GM10266 (cell line): ENCODE measurements at regions not wholly inside any gene's neighbourhood (a gene's known extent, or its start where the extent isn't known, plus 50 kb on each side); places are given as distances from the start of the nearest gene placed in this dataset.
"Not testable (repeated sequence)": the region's sequence is repeated elsewhere in the genome, so short reads cannot be mapped to it uniquely, and the experiment has no call there.

Experiments used
- DNase-seq: peaks from one replicate; pipeline ENCODE4 v3.0.0; 2012; ENCODE audit errors: extremely low spot score

DNA sequence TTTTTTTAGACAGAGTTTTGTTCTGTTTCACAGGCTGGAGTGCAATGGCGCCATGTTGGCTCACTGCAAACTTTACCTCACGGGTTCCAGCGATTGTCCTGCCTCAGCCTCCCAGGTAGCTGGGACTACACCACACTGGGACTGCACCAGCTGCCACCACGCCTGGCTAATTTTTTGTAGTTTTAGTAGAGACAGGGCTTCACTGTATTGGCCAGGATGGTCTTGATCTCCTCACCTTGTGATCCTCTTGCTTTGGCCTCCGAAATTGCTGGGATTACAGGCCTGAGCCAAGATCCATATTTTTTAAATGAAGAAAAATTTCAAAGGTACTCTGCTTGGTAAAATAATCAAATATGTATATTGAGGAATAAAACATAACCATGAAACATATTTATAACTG lies 195.8 kb upstream of the TPTE start:
- peak; percentile 8 for DNase-seq

DNA sequence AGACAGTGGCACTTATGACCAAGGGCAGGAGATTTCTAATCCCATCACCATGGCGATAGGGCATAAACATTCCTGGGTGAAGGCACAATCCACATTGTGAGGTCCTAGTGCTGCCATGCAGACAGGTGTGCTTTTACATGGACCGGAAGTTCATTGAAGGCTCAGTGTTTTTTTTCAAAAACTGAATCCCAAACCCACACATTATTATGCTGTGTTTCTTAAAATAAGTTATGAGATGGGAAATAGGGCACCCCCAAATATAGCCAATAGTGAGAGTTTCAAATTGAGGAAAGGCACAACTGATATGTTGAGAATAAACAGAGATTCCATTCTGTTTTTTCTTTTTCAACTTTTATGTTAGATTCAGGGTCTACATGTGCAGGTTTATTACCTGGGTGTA lies 195.2 kb upstream of the TPTE start:
- not testable (repeated sequence) for DNase-seq

DNA sequence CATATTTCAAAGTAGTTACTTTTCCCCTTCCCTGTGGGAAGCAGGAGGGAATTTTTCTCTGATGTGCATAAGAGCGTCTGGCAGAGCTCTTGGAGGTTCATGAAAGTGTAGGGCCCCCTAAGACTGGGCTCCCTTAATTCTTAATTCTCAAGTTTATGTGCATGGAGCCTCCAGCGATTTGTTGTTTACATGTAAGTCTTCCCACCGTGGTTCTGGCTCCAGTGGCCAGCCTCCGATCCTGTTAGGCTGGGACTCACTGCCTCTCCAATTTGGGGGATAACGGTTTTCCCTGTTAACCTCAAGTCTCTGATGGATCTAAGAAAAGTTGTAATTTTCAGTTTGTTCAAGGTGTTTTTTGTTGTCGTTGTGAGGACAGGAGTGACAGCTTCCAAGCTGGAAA lies 192.7 kb upstream of the TPTE start:
- not testable (repeated sequence) for DNase-seq

DNA sequence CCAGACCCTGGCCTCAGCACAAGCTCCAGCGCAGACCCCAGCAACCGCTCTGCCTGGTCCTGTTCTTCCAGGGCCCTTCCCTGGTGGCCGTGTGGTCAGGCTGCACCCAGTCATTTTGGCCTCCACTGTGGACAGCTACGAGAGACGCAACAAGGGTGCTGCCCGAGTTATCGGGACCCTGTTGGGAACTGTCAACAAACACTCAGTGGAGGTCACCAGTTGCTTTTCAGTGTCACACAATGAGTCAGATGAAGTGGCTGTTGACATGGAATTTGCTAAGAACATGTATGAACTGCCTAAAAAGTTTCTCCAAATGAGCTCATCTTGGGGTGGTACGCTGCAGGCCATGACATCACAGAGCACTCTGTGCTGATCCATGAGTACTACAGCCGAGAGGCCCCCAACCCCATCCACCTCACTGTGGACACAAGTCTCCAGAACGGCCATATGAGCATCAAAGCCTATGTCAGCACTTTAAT lies 190.7 kb upstream of the TPTE start:
- peak; percentile 4 for DNase-seq

DNA sequence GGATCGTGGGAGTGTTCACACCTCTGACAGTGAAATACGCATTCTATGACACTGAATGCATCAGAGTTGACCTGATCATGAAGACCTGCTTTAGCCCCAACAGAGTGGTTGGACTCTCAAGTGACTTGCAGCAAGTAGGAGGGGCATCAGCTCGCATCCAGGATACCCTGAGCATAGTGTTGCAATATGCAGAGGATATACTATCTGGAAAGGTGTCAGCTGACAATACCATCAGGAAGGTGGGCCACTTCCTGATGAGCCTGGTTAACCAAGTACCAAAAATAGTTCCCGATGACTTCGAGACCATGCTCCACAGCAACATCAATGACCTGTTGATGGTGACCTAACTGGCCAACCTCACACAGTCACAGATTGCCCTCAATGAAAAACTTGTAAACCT lies 190.2 kb upstream of the TPTE start:
- not testable (repeated sequence) for DNase-seq

DNA sequence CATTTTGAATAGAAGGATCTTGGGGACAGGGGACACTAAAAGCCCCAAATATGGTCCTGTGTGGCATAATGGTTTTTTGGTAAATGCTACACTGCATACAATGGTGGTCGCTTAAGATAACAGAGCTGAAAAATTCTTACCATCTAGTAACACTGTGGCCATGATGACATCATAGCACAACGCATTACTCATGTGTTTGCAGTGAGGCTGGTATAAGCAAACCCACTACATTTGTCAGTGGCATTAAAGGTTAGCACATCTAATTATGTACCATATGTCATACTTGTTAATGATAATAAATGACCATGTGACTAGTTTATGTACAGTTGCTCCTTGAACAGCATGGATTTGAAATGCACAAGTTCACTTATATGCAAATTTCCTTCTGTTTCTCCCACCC lies 188.4 kb upstream of the TPTE start:
- not testable (repeated sequence) for DNase-seq

DNA sequence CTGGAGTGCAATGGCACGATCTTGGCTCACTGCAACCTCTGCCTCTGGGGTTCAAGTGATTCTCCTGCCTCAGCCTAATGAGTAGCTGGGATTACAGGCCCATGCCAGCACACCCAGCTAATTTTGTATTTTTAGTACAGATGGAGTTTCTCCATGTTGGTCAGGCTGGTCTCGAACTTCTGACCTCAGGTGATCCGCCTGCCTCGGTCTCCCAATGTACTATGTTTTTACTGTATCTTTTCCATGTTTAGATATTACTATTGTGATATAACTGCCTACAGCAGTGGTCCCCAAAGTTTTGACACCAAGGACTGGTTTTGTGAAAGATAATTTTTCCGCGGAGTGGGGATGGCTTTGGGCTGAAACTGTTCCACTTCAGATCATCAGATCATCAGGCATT lies 187.0 kb upstream of the TPTE start:
- DNase-seq: not testable (repeated sequence)

DNA sequence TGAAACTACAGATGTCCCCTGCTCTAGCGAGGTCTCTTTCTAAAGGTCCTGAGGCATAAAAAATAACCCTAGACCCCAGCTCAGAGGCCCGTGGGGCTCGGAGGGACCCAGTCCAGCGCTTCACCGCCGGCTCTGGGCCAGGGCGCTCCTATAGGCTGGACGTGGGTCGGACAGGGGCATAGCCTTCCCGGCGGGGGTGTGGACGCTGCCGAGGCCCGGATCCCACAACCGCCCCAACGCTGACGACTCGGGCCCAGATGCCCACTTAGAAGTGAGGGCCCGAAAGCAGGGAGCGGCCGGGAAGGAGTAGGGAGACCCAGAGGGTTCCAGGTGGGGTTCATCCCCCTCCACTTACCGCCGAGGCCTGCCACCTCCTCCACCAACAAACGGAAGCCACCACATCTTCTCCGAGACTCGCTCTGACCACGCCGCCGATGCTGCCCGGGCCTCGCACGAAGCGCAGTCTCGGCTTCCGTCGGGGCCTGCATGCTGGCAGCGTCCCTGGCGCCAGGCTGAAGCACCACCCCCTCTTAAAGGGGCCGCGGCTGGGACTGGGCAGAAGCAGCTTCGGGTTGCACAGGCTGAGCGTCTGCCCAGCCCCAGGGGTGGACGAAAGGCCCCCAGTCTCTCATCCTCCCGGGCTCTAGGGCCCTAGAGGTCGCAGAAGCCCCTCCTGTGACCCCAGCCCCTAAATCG lies 179.0 kb upstream of the TPTE start:
- not testable (repeated sequence) for DNase-seq

DNA sequence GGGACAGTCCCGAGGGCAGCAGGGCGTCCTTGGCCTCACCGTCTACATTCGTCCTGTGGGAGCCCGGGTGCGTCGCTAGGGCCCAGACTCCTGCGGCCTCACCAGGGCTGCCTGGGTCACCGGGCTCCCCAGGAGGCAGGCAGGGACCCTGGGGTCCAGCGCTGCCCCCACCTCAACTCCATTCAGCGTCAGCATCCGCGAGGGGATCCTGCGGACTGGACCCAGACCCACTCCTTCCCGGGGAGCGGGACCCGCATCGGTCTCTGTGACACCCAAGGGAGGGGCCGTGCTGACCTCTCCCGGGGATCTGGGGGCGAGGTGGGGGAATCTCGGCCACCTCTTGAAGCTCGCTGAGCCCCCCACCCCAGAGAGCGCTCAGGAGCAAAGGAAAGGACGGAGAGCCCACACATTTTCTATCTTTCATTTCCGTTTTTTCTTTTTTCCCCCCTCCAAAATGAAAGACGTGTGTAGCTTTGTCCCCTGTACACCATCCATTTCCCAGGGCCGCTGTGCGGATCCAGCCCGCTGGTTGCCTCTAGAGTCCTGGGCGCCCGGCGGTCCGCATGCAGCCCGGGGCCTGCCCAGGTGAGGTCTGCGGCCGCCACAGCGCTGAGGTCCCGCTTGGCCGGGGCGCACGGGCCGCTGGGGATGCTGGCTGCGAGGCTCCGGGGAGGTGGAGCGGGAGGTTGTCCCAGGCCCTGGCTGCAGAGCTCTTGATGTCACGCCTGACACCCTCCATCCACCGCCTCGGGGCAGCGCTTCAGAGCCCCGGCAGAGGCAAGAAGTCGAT lies 178.0 kb upstream of the TPTE start:
- DNase-seq: peak; percentile 12

DNA sequence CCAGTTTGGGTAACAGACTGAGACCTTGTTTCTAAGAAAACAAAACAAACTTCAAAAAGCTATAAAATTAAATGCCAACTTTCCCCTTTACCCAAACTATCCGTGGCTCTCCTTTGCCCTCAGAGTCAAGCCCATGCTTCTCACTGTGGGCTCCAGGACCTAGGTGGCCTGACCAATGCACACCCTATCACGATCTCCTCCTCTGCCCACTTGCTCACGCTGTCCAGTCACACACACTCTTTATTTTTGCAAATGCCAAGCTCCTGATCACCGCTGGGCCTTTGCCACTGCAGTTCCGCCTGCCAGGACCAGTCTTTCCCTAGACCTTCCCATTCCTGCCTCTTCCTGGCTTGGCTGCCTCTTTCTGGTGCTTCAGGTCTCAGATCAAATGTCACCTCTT lies 177.1 kb upstream of the TPTE start:
- not testable (repeated sequence) for DNase-seq

DNA sequence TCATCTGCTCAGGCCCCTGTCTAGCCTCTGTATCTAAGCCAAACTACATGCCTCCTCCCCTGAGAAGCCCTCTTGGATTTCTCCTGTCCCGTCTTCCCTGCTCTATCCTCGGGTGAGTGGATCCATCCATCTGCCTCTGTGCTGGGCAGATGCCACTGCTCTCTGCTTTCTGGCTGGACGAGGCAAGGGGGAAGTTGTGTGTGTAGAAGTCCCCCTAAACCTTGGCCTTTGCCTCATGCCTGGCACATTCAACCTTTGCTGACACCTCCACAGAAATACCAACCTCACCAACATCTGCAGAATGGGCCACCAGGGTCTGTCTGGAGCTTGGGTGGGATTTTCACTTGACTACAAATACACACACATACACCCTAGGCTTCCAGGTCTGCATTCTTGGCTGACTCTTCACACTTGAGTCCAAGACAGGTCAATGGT lies 176.2 kb upstream of the TPTE start:
- DNase-seq: peak; percentile 6

DNA sequence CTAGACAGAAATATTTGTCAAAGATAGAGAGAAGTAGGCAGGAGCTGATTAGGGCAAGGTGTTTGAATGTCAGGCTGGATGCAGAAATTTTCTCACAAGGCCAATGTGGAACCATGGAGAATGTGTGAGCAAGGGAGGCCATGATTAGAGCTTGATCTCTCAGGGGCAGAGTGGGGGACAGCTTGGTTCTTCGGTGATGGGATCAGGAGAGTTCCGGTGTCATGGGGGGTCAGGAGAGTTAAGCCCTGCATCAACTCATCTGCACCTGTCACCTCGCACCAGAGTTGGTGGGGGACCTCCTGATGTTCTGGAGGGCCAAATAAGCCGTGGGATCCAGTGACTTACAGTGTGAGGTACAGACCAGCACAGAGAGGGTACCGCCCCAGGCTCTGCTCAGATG lies 175.1 kb upstream of the TPTE start:
- DNase-seq: not testable (repeated sequence)

DNA sequence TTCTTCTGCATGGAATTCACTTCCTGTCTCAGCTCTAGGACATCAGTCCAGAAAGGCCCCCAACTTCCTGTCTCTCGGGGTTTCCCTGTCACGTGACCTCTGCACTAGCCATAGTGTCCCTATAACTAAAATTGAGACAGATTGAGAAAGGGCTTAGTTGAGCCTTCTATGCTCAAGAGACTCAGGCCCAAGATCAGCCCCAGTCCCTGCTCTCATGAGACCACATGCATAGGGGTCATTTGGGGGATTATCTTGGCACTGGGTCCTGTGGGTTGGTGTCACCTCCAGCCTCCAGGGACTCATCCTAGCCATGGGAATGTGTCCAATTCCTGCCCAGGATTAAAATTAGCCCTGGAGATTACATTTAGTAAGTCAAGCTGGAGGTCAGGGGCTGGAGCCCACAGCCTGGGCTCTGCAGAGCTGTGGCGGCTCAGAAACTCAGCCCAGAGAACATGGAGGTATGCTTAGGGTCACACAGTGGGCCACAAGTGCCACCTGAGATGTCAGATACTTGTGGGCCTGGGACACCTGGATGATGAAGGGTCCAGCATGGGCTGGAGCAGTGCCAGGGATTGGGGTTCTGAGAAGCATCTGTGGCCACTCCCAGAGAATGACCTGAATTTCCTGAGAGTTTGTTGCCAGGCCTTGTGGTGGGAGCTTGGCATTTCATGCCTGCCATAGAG lies 174.3 kb upstream of the TPTE start:
- peak; percentile 5 for DNase-seq

DNA sequence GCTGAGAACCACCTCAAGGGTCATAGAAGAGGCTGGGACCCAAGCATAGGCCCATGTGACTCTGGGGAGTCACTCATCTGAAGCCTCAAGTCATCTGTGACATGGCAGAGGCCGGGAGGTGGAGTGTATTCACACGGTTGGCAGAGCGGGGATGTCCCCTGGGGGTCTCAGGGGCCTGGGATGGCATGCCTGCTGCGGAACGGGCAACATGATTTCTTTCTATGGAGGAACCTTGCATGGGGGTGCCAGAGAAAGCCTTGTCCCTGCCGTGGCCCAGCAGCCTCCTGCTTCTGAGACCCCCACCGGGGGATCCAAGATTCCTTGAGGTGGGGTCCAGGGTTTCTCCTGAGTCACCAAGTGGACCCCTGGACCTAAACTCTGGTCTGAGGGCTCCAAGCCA lies 173.7 kb upstream of the TPTE start:
- DNase-seq: not testable (repeated sequence)

DNA sequence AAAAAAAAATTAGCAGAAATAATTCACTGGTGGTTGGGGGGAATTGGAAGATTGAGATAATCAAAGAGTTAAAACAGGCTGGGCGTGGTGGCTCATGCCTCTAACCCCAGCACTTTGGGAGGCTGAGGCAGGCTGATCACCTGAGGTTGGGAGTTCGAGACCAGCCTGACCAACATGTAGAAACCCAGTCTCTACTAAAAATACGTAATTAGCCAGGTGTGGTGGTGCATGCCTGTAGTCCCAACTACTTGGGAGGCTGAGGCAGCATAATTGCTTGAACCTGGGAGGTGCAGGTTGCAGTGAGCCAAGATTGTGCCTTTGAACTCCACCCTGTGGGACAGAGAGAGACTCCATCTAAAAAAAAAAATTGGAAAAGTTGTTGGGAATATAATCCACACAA lies 173.2 kb upstream of the TPTE start:
- DNase-seq: not testable (repeated sequence)

DNA sequence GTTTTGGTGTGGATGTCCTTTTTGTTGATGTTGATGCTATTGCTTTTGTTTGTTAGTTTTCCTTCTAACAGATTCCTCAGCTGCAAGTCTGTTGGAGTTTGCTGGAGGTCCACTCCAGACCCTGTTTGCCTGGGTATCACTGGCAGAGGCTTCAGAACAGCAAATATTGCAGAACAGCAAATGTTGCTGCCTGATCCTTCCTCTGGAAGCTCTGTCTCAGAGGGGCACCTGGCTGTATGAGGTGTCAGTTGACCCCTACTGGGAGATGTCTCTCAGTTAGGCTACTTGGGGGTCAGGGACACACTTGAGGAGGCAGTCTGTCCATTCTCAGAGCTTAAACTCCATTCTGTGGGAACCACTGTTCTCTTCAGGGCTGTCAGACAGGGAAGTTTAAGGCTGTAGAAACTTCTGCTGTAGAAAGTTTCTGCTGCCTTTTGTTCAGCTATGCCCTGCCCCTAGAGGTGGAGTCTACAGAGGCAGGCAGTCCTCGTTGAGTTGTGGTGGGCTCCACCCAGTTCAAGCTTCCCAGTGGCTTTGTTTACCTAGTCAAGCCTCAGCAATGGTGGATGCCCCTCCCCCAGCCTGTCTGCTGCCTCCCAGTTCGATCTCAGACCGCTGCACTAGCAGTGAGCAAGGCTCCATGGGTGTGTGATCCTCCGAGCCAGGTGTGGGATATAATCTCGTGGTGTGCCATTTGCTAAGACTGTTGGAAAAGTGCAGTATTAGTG lies 166.4 kb upstream of the TPTE start:
- DNase-seq: not testable (repeated sequence)

DNA sequence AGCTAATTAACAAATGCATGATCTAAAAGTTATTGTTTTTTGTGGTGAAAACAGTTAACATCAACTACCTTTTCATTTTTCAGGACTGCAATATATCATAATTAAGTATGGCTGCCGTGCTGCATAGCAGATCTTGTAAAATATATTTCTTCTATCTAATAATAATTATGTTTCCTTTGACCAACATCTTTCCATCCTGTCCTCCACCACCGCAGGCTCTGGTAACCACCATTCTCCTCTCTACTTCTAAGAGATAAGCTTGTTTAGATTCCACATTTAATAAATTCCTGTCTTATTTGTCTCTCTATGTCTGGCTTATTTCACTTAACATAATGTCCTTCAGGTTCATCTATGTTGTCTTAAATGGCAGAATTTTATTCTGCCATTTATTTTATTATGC lies 162.3 kb upstream of the TPTE start:
- DNase-seq: not testable (repeated sequence)

DNA sequence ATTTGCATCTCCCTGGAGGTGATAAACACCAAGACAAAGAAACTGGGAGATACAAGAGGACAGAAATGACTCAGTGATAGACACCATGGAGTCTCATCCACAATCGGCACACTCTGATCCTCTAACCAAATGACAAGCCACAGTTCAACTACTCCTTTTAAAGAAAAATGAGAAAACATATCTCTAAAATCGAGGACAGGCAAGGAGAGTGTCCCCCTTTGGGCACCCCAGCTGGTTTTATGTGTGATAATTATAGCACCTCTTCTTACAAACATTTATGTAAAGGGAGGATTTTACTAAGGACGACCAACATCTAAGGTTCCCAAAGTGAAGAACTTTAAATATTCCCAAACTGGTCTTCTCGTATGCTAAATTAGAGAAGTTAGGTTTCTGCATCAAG lies 161.5 kb upstream of the TPTE start:
- not testable (repeated sequence) for DNase-seq

DNA sequence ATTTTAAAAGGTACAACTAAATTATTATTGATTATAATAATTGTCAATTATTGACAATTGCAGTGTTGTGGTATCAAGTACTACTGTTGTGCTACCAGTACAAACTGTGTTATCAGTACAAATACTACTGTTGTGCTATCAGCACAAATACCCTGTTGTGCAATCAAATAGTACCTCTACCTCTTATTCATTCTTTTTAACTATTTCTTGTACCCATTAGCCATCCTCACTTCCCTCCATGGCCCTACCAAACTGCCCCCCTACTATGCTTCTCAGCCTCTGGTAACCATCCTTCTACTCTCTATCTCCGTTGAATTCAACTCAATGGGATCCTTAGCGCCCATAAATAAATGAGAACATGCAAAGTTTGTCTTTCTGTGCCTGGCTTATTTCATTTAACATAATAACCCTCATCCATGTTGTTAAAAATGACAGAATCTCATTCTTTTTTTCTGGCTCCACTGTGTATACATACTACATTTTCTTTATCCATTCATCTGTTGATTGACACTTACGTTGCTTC lies 160.1 kb upstream of the TPTE start:
- DNase-seq: not testable (repeated sequence)

DNA sequence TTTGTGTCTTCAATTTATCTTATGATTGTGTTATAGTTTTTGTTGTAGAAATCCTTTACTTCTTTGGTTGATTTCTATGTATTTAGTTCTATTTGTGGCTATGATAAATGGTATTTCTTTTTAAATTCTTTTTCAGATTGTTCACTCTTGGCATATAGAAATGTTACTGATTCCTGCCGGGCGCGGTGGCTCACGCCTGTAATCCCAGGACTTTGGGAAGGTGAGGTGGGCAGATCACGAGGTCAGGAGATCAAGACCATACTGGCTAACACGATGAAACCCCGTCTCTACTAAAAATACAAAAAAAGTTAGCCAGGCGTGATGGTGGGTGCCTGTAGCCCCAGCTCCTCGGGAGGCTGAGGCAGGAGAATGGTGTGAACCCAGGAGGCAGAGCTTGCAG lies 158.6 kb upstream of the TPTE start:
- not testable (repeated sequence) for DNase-seq

DNA sequence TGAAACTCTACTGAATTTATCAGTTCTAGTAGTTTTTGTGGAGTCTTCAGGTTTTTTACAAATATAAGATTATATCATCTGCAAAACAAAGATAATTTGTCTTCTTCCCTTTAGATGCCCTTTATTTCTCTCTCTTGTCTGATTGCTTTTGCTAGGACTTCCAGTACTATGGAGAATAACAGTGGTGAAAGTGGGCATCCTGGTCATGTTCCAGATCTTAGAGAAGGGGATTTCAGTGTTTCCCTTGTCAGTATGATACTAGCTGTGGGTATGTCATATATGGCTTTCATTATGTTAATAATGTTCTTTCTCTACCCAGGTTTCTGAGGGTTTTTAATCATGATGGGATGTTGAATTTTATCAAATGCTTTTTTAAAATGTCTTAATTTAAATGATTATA lies 158.1 kb upstream of the TPTE start:
- not testable (repeated sequence) for DNase-seq
